ENCODE measurements at regions not wholly inside any gene's neighbourhood (a gene's known extent, or its start where the extent isn't known, plus 50 kb on each side); places are given as distances from the start of the nearest gene placed in this dataset.

DNA sequence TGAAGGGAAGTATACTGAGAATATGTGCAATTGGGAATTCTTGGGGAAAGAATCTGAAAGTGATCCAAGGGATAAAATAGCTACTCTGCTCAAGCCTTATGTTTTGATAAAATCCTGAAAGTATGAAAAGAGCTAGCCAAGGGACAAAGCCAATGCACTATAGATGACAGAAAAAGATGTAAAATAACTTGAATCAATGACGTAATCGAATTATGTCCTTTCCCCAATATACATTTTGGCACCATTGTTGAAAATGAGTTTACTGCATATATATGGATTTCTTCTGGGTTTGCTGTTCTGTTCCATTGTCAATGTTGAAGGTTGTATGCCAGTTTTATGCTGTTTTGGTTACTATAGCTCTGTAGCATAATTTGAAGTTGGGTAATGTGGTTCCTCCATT lies 407.3 kb downstream of the DCAF12L2 start:
- Histone ChIP-seq H3K27ac (no peak overlapping the region), H3K9me3 (no peaks in the 10 kb centered on the region), H3K4me3 (no peak overlapping the region), H3K36me3 (no peaks in the 10 kb centered on the region), H3K27me3 (no peaks in the 10 kb centered on the region), H3K4me1 (no peaks in the 10 kb centered on the region)
- DNase-seq (ENCODE audit: extremely low spot score in 2 of 2): no peak
- TF ChIP-seq, protein P1, sequence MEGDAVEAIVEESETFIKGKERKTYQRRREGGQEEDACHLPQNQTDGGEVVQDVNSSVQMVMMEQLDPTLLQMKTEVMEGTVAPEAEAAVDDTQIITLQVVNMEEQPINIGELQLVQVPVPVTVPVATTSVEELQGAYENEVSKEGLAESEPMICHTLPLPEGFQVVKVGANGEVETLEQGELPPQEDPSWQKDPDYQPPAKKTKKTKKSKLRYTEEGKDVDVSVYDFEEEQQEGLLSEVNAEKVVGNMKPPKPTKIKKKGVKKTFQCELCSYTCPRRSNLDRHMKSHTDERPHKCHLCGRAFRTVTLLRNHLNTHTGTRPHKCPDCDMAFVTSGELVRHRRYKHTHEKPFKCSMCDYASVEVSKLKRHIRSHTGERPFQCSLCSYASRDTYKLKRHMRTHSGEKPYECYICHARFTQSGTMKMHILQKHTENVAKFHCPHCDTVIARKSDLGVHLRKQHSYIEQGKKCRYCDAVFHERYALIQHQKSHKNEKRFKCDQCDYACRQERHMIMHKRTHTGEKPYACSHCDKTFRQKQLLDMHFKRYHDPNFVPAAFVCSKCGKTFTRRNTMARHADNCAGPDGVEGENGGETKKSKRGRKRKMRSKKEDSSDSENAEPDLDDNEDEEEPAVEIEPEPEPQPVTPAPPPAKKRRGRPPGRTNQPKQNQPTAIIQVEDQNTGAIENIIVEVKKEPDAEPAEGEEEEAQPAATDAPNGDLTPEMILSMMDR (IDR thresholded peaks at IDR 0.05): no peak
- TF ChIP-seq POLR2AphosphoS5 (IDR thresholded peaks at IDR 0.05; ENCODE audit: insufficient read depth in 1 of 2, low read depth in 1 of 2) (no peak), POLR2A (IDR thresholded peaks at IDR 0.05) (no peak)
- intact Hi-C loops (cut with DNase I): no loop called here

DNA sequence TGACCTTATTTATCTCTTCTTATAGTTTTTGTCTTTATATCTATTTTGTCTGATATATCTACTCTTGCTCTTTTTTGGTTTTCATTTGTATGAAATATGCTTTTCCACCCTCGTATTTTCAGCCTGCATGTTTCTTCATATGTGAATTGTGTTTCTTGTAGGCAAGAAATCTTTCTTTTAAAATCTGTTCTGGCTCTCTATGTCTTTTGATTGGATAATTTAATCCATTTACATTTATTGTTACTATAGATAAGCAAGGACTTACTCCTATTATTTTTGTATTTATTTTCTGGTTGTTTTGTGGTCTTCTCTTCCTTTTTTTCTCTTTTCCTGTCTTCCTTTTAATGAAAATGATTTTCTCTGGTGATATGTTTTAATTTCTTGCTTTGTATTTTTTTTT lies 403.1 kb downstream of the DCAF12L2 start:
- no peak for DNase-seq (ENCODE audit: extremely low spot score in 2 of 2)
- no peaks in the 10 kb centered on the region for H3K27me3 ChIP-seq
- H3K9me3 ChIP-seq: no peaks in the 10 kb centered on the region
- H3K36me3 ChIP-seq: no peaks in the 10 kb centered on the region
- no peak overlapping the region for H3K4me3 ChIP-seq
- H3K4me1 ChIP-seq: no peaks in the 10 kb centered on the region
- TF ChIP-seq, protein P1 (IDR thresholded peaks at IDR 0.05): no peak
- TF ChIP-seq POLR2A (IDR thresholded peaks at IDR 0.05) (no peak), POLR2AphosphoS5 (IDR thresholded peaks at IDR 0.05; ENCODE audit: insufficient read depth in 1 of 2, low read depth in 1 of 2) (no peak)
- no peak overlapping the region for H3K27ac ChIP-seq
- intact Hi-C loops (cut with DNase I): no loop called here

DNA sequence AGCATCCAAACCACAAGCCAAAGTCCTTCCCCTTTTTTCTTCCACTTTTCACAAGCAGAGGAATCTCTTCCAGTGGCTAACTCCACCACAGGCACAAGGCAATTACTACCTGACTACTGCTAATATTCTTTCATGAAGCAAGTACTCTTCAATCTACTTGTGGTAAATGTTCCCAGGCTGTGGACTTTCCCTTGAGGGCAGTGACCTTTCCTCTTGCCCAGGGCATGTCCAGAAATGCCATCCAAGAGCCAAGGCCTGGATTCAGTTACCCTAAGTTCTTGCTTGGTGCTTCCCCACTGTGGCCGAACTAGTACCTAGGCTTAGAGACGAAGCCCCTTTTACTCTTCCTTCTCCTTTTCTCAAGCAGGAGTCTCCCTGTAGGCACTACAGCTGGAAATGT lies 400.7 kb downstream of the DCAF12L2 start:
- DNase-seq (ENCODE audit: extremely low spot score in 2 of 2): no peak
- no peaks in the 10 kb centered on the region for H3K4me1 ChIP-seq
- H3K27ac ChIP-seq: no peak overlapping the region
- no peaks in the 10 kb centered on the region for H3K36me3 ChIP-seq
- no peaks in the 10 kb centered on the region for H3K27me3 ChIP-seq
- TF ChIP-seq POLR2A (IDR thresholded peaks at IDR 0.05) (no peak), POLR2AphosphoS5 (IDR thresholded peaks at IDR 0.05; ENCODE audit: insufficient read depth in 1 of 2, low read depth in 1 of 2) (no peak)
- TF ChIP-seq, protein P1 (IDR thresholded peaks at IDR 0.05): no peak
- no peaks in the 10 kb centered on the region for H3K9me3 ChIP-seq
- intact Hi-C loops (cut with DNase I): no loop called here
- no peak overlapping the region for H3K4me3 ChIP-seq

DNA sequence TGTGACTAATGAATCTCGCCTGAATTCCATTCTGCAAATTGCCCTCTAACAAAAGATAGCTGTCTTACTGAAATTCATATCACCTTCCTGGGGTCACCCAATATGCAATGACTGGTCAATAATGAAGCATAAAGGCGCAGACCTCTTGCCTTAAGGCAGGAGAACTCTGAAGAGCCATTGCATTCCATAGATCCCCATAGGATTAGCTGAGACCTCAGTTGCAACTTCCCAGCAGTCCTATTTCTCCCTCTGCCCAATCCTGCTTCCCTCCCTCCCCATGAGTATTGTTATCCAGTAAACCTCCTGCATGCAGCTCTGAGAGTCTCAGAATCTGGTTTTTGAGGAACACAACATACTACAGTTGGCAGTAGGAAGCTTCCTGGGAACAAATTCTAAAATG lies 396.5 kb downstream of the DCAF12L2 start:
- no peak for DNase-seq (ENCODE audit: extremely low spot score in 2 of 2)
- H3K27ac ChIP-seq: no peak overlapping the region
- no peaks in the 10 kb centered on the region for H3K4me1 ChIP-seq
- H3K27me3 ChIP-seq: no peaks in the 10 kb centered on the region
- H3K36me3 ChIP-seq: no peaks in the 10 kb centered on the region
- H3K9me3 ChIP-seq: no peaks in the 10 kb centered on the region
- intact Hi-C loops (cut with DNase I): no loop called here
- TF ChIP-seq, protein P1 (IDR thresholded peaks at IDR 0.05): no peak
- TF ChIP-seq POLR2AphosphoS5 (IDR thresholded peaks at IDR 0.05; ENCODE audit: insufficient read depth in 1 of 2, low read depth in 1 of 2): no peak
- TF ChIP-seq POLR2A (IDR thresholded peaks at IDR 0.05): no peak
- no peak overlapping the region for H3K4me3 ChIP-seq

DNA sequence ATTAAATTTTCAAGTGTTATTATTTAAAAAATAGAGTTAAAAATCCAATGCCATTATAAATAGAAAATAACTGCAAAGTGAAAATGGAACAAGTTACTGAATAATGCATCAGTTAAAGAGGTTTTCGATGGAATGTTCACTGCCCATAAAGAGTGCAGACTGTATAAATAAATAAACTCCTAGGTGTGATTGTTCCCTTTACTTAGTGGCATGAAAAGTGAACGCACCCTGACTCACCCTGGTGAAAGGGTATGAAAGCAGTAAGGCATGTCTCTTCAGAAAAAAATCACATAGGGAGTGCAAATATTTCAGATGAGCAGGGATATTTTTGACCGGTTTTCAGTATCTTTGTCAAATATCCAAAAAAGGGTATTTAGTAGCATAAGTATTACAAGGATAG lies 387.8 kb downstream of the DCAF12L2 start:
- Histone ChIP-seq H3K4me1 (no peaks in the 10 kb centered on the region), H3K27ac (no peak overlapping the region), H3K9me3 (no peaks in the 10 kb centered on the region), H3K27me3 (no peaks in the 10 kb centered on the region), H3K36me3 (no peaks in the 10 kb centered on the region), H3K4me3 (no peak overlapping the region)
- DNase-seq (ENCODE audit: extremely low spot score in 2 of 2): no peak
- TF ChIP-seq POLR2A (IDR thresholded peaks at IDR 0.05) (no peak), POLR2AphosphoS5 (IDR thresholded peaks at IDR 0.05; ENCODE audit: insufficient read depth in 1 of 2, low read depth in 1 of 2) (no peak)
- TF ChIP-seq, protein P1 (IDR thresholded peaks at IDR 0.05): no peak
- intact Hi-C loops (cut with DNase I): no loop called here
